SK-N-MC (cell line): ENCODE measurements at regions not wholly inside any gene's neighbourhood (a gene's known extent, or its start where the extent isn't known, plus 50 kb on each side); places are given as distances from the start of the nearest gene placed in this dataset.

Experiments
- EZH2 ChIP-seq: fragments of 200-600 bp; sonication (generic); IDR thresholded peaks from one replicate; pipeline ENCODE4 v1.6.1; 2017; ENCODE audit warnings: antibody characterized with exemption
- FOXP2 ChIP-seq: optimal IDR thresholded peaks from 2 replicates; pipeline ENCODE3; 2011; ENCODE audit warnings: mild to moderate bottlenecking, moderate library complexity; ENCODE audit not compliant: insufficient read depth; ENCODE audit errors: extremely low read length, control extremely low read depth
- POLR2AphosphoS5 ChIP-seq: IDR thresholded peaks from 2 replicates; pipeline ENCODE4 v1.6.1; 2012; ENCODE audit warnings: mild to moderate bottlenecking, low read depth, low read length, borderline replicate concordance

GRCh38 chr9:28600226-28600625 lies 1026.9 kb upstream of the C9orf72 start:
- no peak for TF ChIP-seq EZH2
- TF ChIP-seq POLR2AphosphoS5: no peak
- no peak for TF ChIP-seq FOXP2
